Parathyroid adenoma (tissue), 2 donors: ENCODE measurements at regions not wholly inside any gene's neighbourhood (a gene's known extent, or its start where the extent isn't known, plus 50 kb on each side); places are given as distances from the start of the nearest gene placed in this dataset.
A peak's percentile ranks its signal among the peaks of the same experiment; 100 is the strongest.

Experiments
- H2AFZ ChIP-seq: fragments of 300-600 bp; sonication (generic); one replicate; pipeline ENCODE4 v1.7.0; 2017; ENCODE audit warnings: antibody characterized with exemption, mild to moderate bottlenecking
- H3K27ac ChIP-seq: fragments of 300-600 bp; sonication (generic); one replicate; pipeline ENCODE4 v1.7.0; 2017
- H3K27me3 ChIP-seq: fragments of 300-600 bp; sonication (generic); one replicate; pipeline ENCODE4 v1.7.0; 2017; ENCODE audit warnings: low read length; ENCODE audit not compliant: control insufficient read depth, insufficient read depth
- H3K36me3 ChIP-seq: fragments of 300-600 bp; sonication (generic); one replicate; pipeline ENCODE4 v1.7.0; 2017; ENCODE audit warnings: low read length; ENCODE audit not compliant: control insufficient read depth, insufficient read depth
- H3K4me1 ChIP-seq: fragments of 300-600 bp; sonication (generic); one replicate; pipeline ENCODE4 v1.7.0; 2017; ENCODE audit warnings: control low read depth
- H3K4me2 ChIP-seq: fragments of 300-600 bp; sonication (generic); one replicate; pipeline ENCODE4 v1.7.0; 2017; ENCODE audit warnings: low read length
- H3K4me3 ChIP-seq: fragments of 300-600 bp; sonication (generic); one replicate; pipeline ENCODE4 v1.7.0; 2017; ENCODE audit warnings: low read depth, low read length
- H3K79me2 ChIP-seq: fragments of 300-600 bp; sonication (generic); one replicate; pipeline ENCODE4 v1.7.0; 2017; ENCODE audit warnings: control low read depth
- H3K9ac ChIP-seq: fragments of 300-600 bp; sonication (generic); one replicate; pipeline ENCODE4 v1.7.0; 2017; ENCODE audit warnings: mild to moderate bottlenecking
- H3K9me3 ChIP-seq: fragments of 300-600 bp; sonication (generic); one replicate; pipeline ENCODE4 v1.7.0; 2017; ENCODE audit warnings: low read length; ENCODE audit not compliant: control insufficient read depth
- CTCF ChIP-seq: fragments of 300-600 bp; sonication (generic); IDR thresholded peaks from one replicate; pipeline ENCODE4 v1.7.0; 2017; ENCODE audit warnings: antibody characterized with exemption, mild to moderate bottlenecking
- donor health status: primary hyperparathyroidism.

GRCh38 chr6:135568379-135568778 is 70.8 kb upstream of the AHI1 start:
- no peaks in the 10 kb centered on the region for H3K4me1 ChIP-seq
- no peaks in the 10 kb centered on the region for H3K36me3 ChIP-seq
- no peak overlapping the region for H3K27ac ChIP-seq
- H3K9me3 ChIP-seq, result no peaks in the 10 kb centered on the region
- TF ChIP-seq CTCF, result no peak
- no peak overlapping the region for H3K4me3 ChIP-seq
- peak overlapping the region; percentile 53 for H3K4me2 ChIP-seq
- no peaks in the 10 kb centered on the region for H3K27me3 ChIP-seq
- no peak overlapping the region for H3K9ac ChIP-seq
- H2AFZ ChIP-seq, result peak overlapping the region; percentile 22
- no peaks in the 10 kb centered on the region for H3K79me2 ChIP-seq

- H3K79me2 ChIP-seq, result no peaks in the 10 kb centered on the region
- no peak for TF ChIP-seq CTCF
- H2AFZ ChIP-seq, result no peak overlapping the region
- no peaks in the 10 kb centered on the region for H3K36me3 ChIP-seq
- no peak overlapping the region for H3K4me3 ChIP-seq
- no peaks in the 10 kb centered on the region for H3K9me3 ChIP-seq
- H3K4me1 ChIP-seq, result no peaks in the 10 kb centered on the region
- H3K27me3 ChIP-seq, result no peaks in the 10 kb centered on the region
- H3K9ac ChIP-seq, result no peak overlapping the region
- no peak overlapping the region for H3K27ac ChIP-seq
- no peak overlapping the region for H3K4me2 ChIP-seq
These were observed 74.5 kb upstream of the AHI1 start for GRCh38 chr6:135572051-135572450.

GRCh38 chr6:135575629-135576028 is 78.1 kb upstream of the AHI1 start:
- Histone ChIP-seq H3K36me3 (no peaks in the 10 kb centered on the region), H3K27ac (no peak overlapping the region), H3K4me1 (no peaks in the 10 kb centered on the region), H3K4me3 (no peak overlapping the region), H3K4me2 (no peak overlapping the region), H3K79me2 (no peaks in the 10 kb centered on the region), H2AFZ (no peak overlapping the region), H3K27me3 (no peaks in the 10 kb centered on the region), H3K9me3 (no peaks in the 10 kb centered on the region), H3K9ac (no peak overlapping the region)
- no peak for TF ChIP-seq CTCF

- Histone ChIP-seq H3K4me2 (no peak overlapping the region), H3K4me3 (no peak overlapping the region), H3K36me3 (no peaks in the 10 kb centered on the region), H3K9me3 (no peaks in the 10 kb centered on the region), H3K9ac (no peak overlapping the region), H3K27me3 (no peaks in the 10 kb centered on the region), H3K79me2 (no peaks in the 10 kb centered on the region), H3K4me1 (no peaks in the 10 kb centered on the region), H3K27ac (no peak overlapping the region), H2AFZ (no peak overlapping the region)
- no peak for TF ChIP-seq CTCF
These were observed 78.5 kb upstream of the AHI1 start for GRCh38 chr6:135576055-135576454.

GRCh38 chr6:135577059-135577538 is 79.6 kb upstream of the AHI1 start:
- Histone ChIP-seq H3K9me3 (no peaks in the 10 kb centered on the region), H3K36me3 (no peaks in the 10 kb centered on the region), H2AFZ (no peak overlapping the region), H3K4me2 (no peak overlapping the region), H3K79me2 (no peaks in the 10 kb centered on the region), H3K9ac (no peak overlapping the region), H3K4me3 (no peak overlapping the region), H3K27ac (no peak overlapping the region), H3K27me3 (no peaks in the 10 kb centered on the region), H3K4me1 (no peaks in the 10 kb centered on the region)
- TF ChIP-seq CTCF, result no peak
